ENCODE measurements at regions not wholly inside any gene's neighbourhood (a gene's known extent, or its start where the extent isn't known, plus 50 kb on each side); places are given as distances from the start of the nearest gene placed in this dataset.

DNA sequence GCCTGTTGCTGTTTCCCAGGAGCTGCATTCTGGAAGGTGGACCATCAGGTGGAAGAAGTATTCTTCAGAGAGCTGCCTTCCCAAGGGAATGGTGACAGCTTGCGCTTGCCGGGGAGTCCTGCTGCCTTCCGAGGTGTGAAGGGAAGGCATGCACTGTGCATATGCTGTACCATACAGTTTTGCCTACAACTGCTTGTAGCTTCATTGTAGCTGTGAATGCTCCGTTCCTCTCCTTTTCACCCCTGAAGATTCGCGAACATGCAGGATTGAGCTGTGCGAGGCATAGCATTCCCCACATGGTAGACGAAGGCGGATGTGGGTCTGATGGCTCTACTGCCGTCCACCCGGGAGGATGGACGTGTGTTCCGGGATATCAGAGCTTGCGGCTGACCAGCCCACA is 243.2 kb upstream of the TSHZ3 start:
- Histone ChIP-seq H3K4me2 (ENCODE audit: low read length) (no peak overlapping the region), H3K9me2 (ENCODE audit: insufficient read depth, low read length) (no peaks in the 10 kb centered on the region), H3K4me1 (ENCODE audit: insufficient read depth, low read length, poor library complexity, severe bottlenecking) (no peaks in the 10 kb centered on the region), H3K4me3 (ENCODE audit: low read depth, low read length, poor library complexity, severe bottlenecking) (no peak overlapping the region), H3K9me3 (ENCODE audit: low read length) (no peaks in the 10 kb centered on the region), H3K79me2 (ENCODE audit: insufficient read depth, low read depth, low read length) (no peaks in the 10 kb centered on the region), H3K36me3 (ENCODE audit: insufficient read depth, low read length) (no peaks in the 10 kb centered on the region), H2AFZ (ENCODE audit: low read length) (no peak overlapping the region), H3K27ac (ENCODE audit: low read depth, low read length, poor library complexity, severe bottlenecking) (no peak overlapping the region), H4K20me1 (ENCODE audit: insufficient read depth, low read length) (no peaks in the 10 kb centered on the region)
- CTCF ChIA-PET (ENCODE audit: unreplicated experiment), result no interaction called here
- no peak for DNase-seq (ENCODE audit: low spot score)
- TF ChIP-seq EZH2phosphoT487 (IDR thresholded peaks at IDR 0.05; ENCODE audit: borderline replicate concordance, low read depth, low read length), result no peak
- TF ChIP-seq, protein P1, sequence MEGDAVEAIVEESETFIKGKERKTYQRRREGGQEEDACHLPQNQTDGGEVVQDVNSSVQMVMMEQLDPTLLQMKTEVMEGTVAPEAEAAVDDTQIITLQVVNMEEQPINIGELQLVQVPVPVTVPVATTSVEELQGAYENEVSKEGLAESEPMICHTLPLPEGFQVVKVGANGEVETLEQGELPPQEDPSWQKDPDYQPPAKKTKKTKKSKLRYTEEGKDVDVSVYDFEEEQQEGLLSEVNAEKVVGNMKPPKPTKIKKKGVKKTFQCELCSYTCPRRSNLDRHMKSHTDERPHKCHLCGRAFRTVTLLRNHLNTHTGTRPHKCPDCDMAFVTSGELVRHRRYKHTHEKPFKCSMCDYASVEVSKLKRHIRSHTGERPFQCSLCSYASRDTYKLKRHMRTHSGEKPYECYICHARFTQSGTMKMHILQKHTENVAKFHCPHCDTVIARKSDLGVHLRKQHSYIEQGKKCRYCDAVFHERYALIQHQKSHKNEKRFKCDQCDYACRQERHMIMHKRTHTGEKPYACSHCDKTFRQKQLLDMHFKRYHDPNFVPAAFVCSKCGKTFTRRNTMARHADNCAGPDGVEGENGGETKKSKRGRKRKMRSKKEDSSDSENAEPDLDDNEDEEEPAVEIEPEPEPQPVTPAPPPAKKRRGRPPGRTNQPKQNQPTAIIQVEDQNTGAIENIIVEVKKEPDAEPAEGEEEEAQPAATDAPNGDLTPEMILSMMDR (conservative IDR thresholded peaks at IDR 0.05; ENCODE audit: low read length), result no peak
- BruUV-seq (replicated peaks), result no TSS peak
- intact Hi-C loops (cut with micrococcal nuclease; ENCODE audit: unreplicated experiment), result no loop called here
- POLR2A ChIA-PET, result no interaction called here

DNA sequence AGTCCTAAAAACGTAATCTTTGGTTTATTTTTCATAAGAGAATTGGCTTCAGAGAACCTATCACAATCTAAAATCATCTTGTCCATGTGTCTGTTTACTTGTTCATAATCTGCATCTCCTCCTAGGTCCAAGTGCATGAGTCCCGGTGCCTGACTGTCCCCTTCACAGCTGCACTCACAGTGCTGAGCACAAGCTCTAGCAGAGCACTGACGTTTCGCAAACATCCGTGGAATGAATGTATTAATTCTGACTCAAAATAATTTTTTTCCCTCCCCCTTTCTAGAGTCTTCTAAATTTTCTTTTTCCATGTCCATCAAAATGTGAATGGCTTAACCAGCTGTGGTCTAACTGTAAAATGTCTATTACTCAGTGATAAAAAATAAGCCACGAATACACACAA is 245.5 kb upstream of the TSHZ3 start:
- Histone ChIP-seq H3K9me3 (ENCODE audit: low read length) (no peaks in the 10 kb centered on the region), H3K4me1 (ENCODE audit: insufficient read depth, low read length, poor library complexity, severe bottlenecking) (no peaks in the 10 kb centered on the region), H3K4me3 (ENCODE audit: low read depth, low read length, poor library complexity, severe bottlenecking) (no peak overlapping the region), H3K9me2 (ENCODE audit: insufficient read depth, low read length) (no peaks in the 10 kb centered on the region), H4K20me1 (ENCODE audit: insufficient read depth, low read length) (no peaks in the 10 kb centered on the region), H3K4me2 (ENCODE audit: low read length) (no peak overlapping the region), H3K79me2 (ENCODE audit: insufficient read depth, low read depth, low read length) (no peaks in the 10 kb centered on the region), H2AFZ (ENCODE audit: low read length) (no peak overlapping the region), H3K27ac (ENCODE audit: low read depth, low read length, poor library complexity, severe bottlenecking) (no peak overlapping the region), H3K36me3 (ENCODE audit: insufficient read depth, low read length) (no peaks in the 10 kb centered on the region)
- ChIA-PET POLR2A (no interaction called here), CTCF (ENCODE audit: unreplicated experiment) (no interaction called here)
- DNase-seq (ENCODE audit: low spot score), result no peak
- no TSS peak for BruUV-seq (replicated peaks)
- intact Hi-C loops (cut with micrococcal nuclease; ENCODE audit: unreplicated experiment), result no loop called here
- no peak for TF ChIP-seq EZH2phosphoT487 (IDR thresholded peaks at IDR 0.05; ENCODE audit: borderline replicate concordance, low read depth, low read length)
- TF ChIP-seq, protein P1 (conservative IDR thresholded peaks at IDR 0.05; ENCODE audit: low read length), result no peak

DNA sequence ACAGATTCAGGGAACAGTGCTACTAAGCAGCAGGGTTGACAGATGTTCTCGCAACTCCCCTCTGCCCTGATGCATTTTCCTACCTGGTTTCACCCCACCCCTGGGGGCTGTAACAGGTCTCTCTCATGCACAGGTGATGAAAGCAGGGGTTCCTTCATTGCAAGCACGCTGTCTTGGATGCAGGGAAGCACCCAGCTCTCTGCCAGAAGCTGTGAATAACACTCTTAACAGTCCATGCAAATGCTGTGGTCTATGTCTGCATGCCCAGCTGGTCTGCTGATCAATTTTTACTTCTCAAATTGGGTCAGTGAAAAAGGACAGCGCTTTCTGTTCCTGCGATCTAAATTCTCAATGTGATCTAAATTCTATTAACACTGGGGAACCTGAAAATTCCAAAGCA is 246.3 kb upstream of the TSHZ3 start:
- Histone ChIP-seq H3K4me3 (ENCODE audit: low read depth, low read length, poor library complexity, severe bottlenecking) (no peak overlapping the region), H3K36me3 (ENCODE audit: insufficient read depth, low read length) (no peaks in the 10 kb centered on the region), H3K27ac (ENCODE audit: low read depth, low read length, poor library complexity, severe bottlenecking) (no peak overlapping the region), H3K9me3 (ENCODE audit: low read length) (no peaks in the 10 kb centered on the region), H3K4me1 (ENCODE audit: insufficient read depth, low read length, poor library complexity, severe bottlenecking) (no peaks in the 10 kb centered on the region), H3K4me2 (ENCODE audit: low read length) (no peak overlapping the region), H3K79me2 (ENCODE audit: insufficient read depth, low read depth, low read length) (no peaks in the 10 kb centered on the region), H3K9me2 (ENCODE audit: insufficient read depth, low read length) (no peaks in the 10 kb centered on the region), H4K20me1 (ENCODE audit: insufficient read depth, low read length) (no peaks in the 10 kb centered on the region), H2AFZ (ENCODE audit: low read length) (no peak overlapping the region)
- no TSS peak for BruUV-seq (replicated peaks)
- ChIA-PET POLR2A (no interaction called here), CTCF (ENCODE audit: unreplicated experiment) (no interaction called here)
- intact Hi-C loops (cut with micrococcal nuclease; ENCODE audit: unreplicated experiment), result no loop called here
- TF ChIP-seq, protein P1 (conservative IDR thresholded peaks at IDR 0.05; ENCODE audit: low read length), result no peak
- TF ChIP-seq EZH2phosphoT487 (IDR thresholded peaks at IDR 0.05; ENCODE audit: borderline replicate concordance, low read depth, low read length), result no peak
- DNase-seq (ENCODE audit: low spot score), result no peak
